ENCODE measurements at regions not wholly inside any gene's neighbourhood (a gene's known extent, or its start where the extent isn't known, plus 50 kb on each side); places are given as distances from the start of the nearest gene placed in this dataset.
A peak's percentile ranks its signal among the peaks of the same experiment; 100 is the strongest.

DNA sequence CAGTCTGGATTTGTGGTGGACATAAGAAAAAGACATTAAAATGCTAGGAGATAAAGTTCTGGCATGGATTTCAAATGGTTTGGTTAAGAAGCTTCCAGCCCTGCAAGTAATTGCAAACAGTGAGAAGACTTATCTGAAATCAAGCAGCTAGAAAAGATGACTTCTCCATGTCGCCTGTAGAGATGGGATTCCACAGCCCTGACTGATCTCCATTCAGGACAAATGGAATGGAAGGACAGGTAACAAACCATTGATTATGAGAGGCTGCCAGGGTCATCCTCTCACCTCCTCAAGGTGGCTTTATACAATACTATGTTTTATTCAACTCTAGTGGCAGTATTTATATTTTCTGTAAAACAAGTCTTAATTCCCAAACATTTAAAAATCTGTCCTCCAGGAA lies 237.9 kb downstream of the HLX start:
- TF ChIP-seq, protein P1, sequence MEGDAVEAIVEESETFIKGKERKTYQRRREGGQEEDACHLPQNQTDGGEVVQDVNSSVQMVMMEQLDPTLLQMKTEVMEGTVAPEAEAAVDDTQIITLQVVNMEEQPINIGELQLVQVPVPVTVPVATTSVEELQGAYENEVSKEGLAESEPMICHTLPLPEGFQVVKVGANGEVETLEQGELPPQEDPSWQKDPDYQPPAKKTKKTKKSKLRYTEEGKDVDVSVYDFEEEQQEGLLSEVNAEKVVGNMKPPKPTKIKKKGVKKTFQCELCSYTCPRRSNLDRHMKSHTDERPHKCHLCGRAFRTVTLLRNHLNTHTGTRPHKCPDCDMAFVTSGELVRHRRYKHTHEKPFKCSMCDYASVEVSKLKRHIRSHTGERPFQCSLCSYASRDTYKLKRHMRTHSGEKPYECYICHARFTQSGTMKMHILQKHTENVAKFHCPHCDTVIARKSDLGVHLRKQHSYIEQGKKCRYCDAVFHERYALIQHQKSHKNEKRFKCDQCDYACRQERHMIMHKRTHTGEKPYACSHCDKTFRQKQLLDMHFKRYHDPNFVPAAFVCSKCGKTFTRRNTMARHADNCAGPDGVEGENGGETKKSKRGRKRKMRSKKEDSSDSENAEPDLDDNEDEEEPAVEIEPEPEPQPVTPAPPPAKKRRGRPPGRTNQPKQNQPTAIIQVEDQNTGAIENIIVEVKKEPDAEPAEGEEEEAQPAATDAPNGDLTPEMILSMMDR (IDR thresholded peaks at IDR 0.05; ENCODE audit: borderline replicate concordance, extremely low read depth, insufficient read depth): no peak
- H3K27ac ChIP-seq (ENCODE audit: low read depth in 2 of 2, low read length in 2 of 2): peak overlapping the region; percentile 6 to 32

DNA sequence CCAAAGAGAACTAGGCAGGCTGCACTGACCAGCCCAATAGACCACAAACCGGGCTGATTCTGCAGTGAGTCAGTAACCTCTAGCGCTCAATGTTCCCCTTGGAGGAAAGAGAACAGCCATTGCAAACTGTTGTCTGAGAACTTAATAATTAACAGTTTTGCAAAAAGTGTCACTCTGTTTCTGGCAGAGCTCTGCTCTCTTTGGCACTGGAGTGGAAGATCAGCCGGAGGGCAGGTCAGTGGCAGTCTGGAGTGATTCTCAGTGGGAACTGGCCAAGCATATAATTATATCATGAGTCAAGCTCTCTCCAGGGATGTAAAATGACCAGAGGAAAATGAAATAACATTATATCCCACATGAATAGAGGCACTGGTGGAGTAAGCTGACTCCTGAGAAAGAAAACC lies 238.3 kb downstream of the HLX start:
- Histone ChIP-seq H3K9me3 (ENCODE audit: control insufficient read depth in 2 of 3, insufficient read depth in 1 of 3, low read length in 3 of 3) (peaks cover 0 to 4% (median 0%) of the 10 kb centered on the region in 3 donors), H3K4me1 (ENCODE audit: control insufficient read depth in 2 of 3, insufficient read depth in 2 of 3, low read depth in 1 of 3, low read length in 3 of 3) (peaks cover 4 to 13% (median 7%) of the 10 kb centered on the region in 3 donors), H3K36me3 (ENCODE audit: control insufficient read depth in 2 of 3, insufficient read depth in 3 of 3, low read length in 3 of 3) (no peaks in the 10 kb centered on the region), H3K27me3 (ENCODE audit: control insufficient read depth, insufficient read depth, low read length) (no peaks in the 10 kb centered on the region), H3K4me3 (ENCODE audit: low read length in 3 of 3) (no peak overlapping the region), H3K9ac (ENCODE audit: low read length in 3 of 3) (no peak overlapping the region), H3K27ac (ENCODE audit: low read depth in 2 of 2, low read length in 2 of 2) (peak overlapping the region; percentile 6 to 36)
- DNase-seq (peak in 4 of 5 donors; percentile 24 to 92 (median 58)), FAIRE-seq (peak; percentile 96)
- intact Hi-C loops (cut with DNase I): no loop called here
- TF ChIP-seq, protein P1 (IDR thresholded peaks at IDR 0.05; ENCODE audit: borderline replicate concordance, extremely low read depth, insufficient read depth): no peak

More for the DNA sequence above, 237.9 kb downstream of the HLX start:
- DNase-seq: no peak
- H3K9ac ChIP-seq (ENCODE audit: low read length in 3 of 3): no peak overlapping the region
- H3K9me3 ChIP-seq (ENCODE audit: control insufficient read depth in 2 of 3, insufficient read depth in 1 of 3, low read length in 3 of 3): peaks cover 0 to 4% (median 0%) of the 10 kb centered on the region in 3 donors
- intact Hi-C loops (cut with DNase I): no loop called here
- FAIRE-seq: no peak
- no peaks in the 10 kb centered on the region for H3K27me3 ChIP-seq (ENCODE audit: control insufficient read depth, insufficient read depth, low read length)
- H3K36me3 ChIP-seq (ENCODE audit: control insufficient read depth in 2 of 3, insufficient read depth in 3 of 3, low read length in 3 of 3): no peaks in the 10 kb centered on the region
- peaks cover 4 to 13% (median 7%) of the 10 kb centered on the region in 3 donors for H3K4me1 ChIP-seq (ENCODE audit: control insufficient read depth in 2 of 3, insufficient read depth in 2 of 3, low read depth in 1 of 3, low read length in 3 of 3)
- no peak overlapping the region for H3K4me3 ChIP-seq (ENCODE audit: low read length in 3 of 3)

DNA sequence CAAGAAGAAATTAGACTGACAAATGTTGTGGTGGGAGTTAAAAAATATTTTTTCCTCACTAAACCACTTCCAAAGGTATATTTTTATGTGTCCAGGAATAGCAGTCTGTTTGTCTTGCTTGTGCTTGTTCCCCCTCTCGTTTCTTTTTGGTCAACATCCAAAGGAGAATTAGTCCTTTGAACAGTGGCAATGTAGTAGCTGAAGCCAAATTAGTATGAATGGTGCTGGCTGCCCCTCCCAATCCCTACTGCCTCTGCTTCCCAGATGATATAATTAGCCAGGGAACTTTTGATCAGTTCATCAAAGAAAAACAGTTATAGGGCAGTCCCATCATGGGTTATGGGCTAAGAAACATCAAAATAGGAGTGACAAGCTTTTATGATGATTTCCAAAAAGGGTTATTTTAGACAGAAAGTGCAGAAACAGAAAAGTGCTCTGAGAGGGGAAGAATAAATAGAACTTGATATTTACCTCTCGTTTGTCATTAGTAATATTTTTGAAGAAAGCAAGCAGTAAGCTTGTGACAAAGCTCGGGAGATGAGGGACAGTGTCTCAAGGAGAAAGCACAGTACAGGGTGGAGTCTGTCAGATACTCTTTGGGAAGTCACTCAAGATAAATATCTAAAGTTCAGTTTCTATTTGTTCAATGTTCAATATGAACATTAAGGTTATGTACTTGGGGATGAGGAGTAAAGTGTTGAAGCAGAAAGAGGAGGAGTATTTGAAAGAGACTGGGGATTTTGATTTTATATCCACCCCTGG lies 239.1 kb downstream of the HLX start:
- no peaks in the 10 kb centered on the region for H3K36me3 ChIP-seq (ENCODE audit: control insufficient read depth in 2 of 3, insufficient read depth in 3 of 3, low read length in 3 of 3)
- TF ChIP-seq, protein P1 (IDR thresholded peaks at IDR 0.05; ENCODE audit: borderline replicate concordance, extremely low read depth, insufficient read depth): no peak
- DNase-seq (no peak), FAIRE-seq (no peak)
- intact Hi-C loops (cut with DNase I): no loop called here
- H3K4me1 ChIP-seq (ENCODE audit: control insufficient read depth in 2 of 3, insufficient read depth in 2 of 3, low read depth in 1 of 3, low read length in 3 of 3): peaks cover 4 to 13% (median 7%) of the 10 kb centered on the region in 3 donors
- no peaks in the 10 kb centered on the region for H3K27me3 ChIP-seq (ENCODE audit: control insufficient read depth, insufficient read depth, low read length)
- peak overlapping the region; percentile 9 to 36 for H3K27ac ChIP-seq (ENCODE audit: low read depth in 2 of 2, low read length in 2 of 2)
- peaks cover 0 to 4% (median 0%) of the 10 kb centered on the region in 3 donors for H3K9me3 ChIP-seq (ENCODE audit: control insufficient read depth in 2 of 3, insufficient read depth in 1 of 3, low read length in 3 of 3)
- no peak overlapping the region for H3K9ac ChIP-seq (ENCODE audit: low read length in 3 of 3)
- no peak overlapping the region for H3K4me3 ChIP-seq (ENCODE audit: low read length in 3 of 3)
